Pons (tissue), 1 donor: ENCODE measurements at regions not wholly inside any gene's neighbourhood (a gene's known extent, or its start where the extent isn't known, plus 50 kb on each side); places are given as distances from the start of the nearest gene placed in this dataset.

ENCODE experiments used
- DNase-seq: peaks from one replicate; pipeline ENCODE4 v3.0.0-alpha.2; 2016; ENCODE audit warnings: low spot score

DNA sequence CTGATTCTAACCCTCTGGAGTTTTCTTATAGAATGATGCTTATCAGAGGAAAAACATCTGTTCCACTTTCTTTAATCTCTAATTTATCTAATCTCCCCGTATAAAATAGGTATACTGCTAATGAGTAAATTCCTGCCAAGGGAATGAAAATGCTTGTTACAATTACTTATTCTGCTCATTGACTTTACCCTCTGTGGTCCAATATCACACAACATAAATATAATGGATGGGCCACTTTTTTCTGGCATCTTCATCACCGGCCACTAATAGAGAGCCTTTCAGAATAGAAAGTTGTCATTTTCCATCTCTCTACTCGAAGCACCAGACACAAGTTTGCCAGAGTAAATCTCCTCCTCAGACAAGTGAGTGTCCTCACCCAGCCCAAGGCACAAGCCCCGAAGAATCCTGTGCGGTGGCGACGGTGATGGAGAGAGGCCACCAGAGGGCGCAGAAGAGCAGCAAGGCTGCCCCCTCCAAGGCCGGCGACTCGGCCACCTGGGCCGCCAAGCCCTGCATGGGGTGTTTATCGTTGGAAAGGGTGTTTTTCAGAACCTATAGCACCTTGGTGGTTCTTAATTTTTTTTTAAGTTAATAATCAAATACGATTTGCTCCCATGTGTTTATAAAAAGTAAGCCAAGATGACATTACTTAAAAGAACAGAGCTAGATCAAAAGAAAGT is 212.9 kb upstream of the ARID1B start:
- peak; percentile 75 for DNase-seq

DNA sequence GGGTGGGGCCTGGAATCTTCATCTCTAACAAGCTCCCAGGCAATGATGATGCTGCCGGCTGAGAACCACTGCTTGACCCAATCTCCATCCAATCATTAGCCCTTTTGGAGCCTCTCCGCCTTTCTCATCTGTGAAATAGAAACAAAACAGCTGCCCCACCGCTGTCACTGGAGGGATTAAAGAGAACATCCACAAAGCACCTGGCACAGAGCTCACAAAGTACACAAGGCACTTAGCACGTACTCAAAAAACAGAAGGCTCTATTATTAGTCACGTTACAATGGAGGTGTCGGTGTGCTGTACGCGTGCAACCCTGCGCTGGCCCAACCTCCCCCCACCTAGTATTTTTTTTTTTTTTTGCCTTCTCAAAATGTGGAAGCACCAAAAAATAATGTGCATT is 213.5 kb upstream of the ARID1B start:
- no peak for DNase-seq

DNA sequence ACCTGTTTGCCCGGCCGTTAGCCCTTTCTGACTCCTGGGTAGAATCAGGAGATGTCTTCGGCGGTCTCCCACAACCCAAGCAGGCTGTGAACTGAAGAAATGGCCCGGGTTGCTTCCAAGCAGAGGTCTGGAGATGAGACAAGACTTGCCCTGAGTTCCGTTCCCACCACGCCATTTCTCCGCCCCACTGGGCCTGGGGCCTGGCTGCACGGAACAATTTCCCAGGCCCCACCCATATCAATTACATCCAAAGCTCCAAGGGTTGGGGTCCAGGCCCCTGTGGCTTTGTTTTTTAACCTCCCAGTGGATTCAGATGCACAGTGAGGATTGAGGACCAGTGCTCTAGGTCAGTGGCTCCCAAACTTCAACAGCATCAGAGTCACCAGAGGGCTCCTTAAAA is 214.5 kb upstream of the ARID1B start:
- no peak for DNase-seq

DNA sequence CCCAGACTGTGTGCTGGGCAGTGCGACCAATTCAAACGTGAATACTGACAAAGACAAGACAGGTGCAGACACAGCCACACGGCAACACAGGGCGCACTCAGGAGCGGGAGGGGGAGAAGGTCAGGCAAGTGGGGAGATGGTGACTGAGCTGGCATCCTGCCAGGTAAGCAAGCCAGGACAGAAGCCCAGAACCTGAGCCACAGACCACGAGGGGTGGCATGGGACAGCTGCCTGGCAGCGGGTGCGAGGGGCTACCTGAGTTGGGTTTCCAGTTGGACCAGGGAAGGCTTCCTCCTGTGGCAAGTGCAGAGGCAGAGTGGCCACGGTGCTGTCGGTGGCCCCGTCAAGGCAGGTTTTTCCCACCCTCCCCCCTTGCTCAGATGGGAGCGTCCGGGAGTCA is 215.2 kb upstream of the ARID1B start:
- no peak for DNase-seq

DNA sequence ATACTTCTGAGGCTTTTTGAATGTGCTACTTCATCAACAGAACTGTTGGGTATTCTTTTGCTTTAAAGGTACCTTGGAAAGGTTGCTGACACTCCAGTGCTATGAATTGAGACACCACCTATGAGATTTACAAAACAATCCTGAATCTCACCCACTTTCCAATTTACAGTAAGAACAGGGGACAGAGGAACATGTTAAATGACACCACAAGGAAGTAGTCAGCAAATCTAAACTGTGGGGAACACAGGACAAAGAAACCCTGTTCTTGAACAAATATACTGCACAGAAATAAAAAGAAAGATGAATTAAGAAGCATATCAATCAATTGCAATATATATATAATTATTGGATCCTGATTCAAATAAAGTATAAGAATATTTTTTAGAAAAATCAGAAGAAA is 216.7 kb upstream of the ARID1B start:
- no peak for DNase-seq

DNA sequence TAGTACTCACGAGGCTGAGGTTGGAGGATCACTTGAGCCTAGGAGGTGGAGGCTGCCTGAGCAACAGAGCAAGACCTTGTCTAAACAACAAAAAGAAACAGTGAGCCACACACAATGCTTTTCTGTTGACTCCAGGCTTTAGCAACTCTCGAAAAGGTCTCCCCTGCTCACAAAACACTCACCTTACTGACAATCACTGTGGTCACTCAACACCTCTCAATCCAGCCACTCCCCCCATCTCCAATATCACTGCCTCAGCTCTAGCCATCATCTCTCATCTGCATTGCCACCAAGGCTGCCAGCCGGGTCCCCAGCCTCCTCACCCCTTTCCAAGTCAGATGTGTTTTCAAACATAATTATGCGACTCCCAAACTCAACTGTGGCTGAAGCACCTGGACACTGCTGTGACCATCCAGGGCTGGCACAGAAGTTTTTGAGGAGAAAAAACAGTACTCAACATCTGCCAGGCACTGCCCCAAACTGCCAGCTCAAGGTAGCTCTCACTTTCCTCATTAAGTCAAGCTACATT is 218.0 kb upstream of the ARID1B start:
- DNase-seq, result no peak

DNA sequence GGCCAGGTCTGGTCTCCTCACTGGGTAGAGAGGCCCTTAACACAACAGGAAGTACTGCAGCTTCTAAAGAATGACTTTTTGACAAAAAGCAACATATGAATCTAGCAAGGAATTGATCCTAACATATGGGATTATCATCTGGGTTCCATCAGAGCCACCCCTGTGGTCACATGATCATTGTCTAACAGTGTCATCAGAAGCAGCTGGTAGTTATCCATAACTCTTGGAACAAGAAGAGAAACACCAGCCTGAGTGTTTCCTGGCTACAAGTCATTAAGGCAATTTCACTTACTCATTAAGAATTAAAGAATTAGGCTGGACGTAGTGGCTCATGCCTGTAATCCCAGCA is 219.3 kb upstream of the ARID1B start:
- no peak for DNase-seq

DNA sequence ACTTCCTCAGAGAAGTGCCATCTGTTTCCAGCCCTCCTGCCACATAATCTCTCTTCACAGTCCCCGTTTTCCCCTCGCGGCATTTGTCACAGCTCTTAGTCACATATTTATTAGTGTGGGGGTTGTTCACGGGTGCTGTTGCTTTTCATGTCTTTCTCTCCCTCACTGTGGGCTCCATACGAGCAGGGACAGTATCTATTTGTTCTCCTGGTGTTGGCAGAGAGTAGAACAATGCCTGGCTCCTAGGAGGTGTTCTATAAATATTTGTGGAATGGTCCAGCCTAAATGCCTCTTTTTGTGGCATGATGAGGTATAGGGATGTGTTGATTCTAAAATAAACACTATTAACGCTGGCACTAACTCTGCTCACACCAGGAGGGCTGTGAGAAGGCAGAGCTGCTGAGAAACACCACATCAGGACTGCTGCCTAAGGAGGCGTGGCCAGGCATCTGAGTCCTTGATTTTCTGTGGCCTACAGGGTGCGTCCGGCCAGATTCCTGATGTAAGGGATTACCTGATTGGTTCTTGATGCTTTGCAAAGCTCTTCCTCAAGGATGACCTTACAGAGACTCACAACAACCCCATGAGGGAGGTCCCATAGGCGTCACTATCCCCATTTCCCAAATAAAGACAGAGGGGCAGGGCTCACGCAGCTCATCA is 219.8 kb upstream of the ARID1B start:
- DNase-seq, result peak; percentile 77

DNA sequence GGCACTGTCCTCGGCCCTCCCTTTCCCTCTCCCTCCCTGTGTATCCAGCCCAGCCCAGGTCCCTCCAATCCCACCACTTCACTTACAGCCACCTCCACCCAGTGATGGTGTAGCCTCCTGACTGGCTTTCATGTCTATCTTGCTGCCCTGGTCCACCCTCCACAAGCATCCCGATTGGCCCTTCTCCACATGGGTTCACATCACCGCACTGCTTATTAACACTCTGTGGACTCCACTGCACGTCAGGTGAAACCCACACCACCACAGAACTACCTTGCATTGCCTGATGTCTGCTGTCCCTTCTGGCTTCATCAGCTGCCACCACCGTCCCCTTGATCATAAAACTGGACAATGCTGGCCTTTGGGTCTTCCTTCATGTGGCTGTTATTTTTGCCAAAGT is 220.4 kb upstream of the ARID1B start:
- no peak for DNase-seq

DNA sequence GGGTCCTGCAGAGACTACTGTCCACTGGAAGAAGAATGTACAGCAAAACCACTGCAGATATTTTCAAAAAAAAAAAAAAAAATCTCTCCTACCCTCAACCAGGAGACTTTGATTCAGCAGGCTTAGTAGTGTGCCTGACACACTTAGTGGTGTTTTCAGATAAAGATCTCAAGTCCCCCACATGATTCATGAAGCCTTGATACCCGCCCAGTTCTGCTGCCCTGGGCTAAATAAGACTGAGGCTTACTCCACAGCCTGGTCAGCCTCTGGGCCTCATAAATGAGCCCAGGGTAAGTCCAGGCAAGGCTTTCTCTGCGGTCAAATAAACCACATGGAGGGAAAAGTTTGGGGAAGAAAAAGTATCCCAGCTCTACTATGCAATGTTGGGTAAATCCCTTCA is 222.1 kb upstream of the ARID1B start:
- DNase-seq, result no peak

DNA sequence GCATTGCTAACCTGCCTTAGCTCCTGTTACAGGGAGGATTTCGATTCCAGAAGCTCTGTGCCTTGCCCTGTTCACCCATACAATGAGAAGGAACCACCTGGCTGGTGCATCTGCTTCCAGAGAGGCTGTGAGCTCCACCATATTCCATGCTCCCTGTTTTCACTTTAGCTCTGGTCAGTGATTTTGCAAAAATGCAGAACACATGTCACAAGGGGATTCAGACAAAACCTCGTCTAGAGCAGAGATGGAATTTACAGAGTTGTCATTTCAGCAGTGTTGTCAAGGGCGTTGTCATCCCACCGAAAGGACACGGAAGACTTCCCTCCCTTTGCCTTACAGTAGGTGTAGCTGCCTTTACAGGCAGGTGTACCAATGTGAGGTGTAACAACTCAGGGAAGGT is 223.0 kb upstream of the ARID1B start:
- DNase-seq, result no peak

DNA sequence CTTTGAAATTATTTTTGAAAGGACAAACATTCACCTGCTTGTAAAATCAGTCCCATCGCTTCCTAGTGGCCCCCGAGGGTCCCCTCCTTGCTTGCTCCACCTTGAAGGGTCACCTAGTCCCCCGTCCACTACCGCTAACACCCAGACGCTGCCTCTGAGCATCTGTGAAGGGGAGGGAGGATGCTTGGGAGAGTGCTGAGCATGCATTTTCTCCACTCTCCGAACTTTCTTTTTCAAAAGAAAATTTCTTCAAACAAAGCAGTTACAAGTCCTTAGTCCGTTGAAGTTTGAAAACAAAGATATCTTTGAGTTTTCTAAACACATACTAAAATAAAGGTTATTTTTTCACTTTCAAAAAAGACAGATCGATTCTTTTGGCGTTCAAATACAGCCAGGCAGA is 224.3 kb upstream of the ARID1B start:
- DNase-seq, result no peak

DNA sequence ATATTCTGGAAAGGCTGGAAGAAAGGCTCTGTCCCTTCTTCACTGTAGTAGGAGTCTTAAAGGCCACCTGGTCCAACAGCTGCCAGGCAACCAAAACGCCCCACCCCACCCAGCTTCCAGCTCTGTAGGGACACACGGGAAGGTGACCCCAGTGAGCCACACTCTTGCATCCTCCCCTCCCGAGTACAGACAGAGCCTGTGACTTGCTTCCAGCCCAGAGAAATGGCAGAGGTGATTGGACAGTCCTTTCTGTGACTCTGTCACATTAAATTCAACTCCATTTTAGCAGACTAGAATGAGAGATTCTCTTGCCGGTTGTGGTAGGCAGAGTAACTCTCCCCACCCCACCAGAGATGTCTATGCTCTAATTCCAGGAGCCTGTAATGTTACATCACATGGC is 226.2 kb upstream of the ARID1B start:
- DNase-seq, result no peak

DNA sequence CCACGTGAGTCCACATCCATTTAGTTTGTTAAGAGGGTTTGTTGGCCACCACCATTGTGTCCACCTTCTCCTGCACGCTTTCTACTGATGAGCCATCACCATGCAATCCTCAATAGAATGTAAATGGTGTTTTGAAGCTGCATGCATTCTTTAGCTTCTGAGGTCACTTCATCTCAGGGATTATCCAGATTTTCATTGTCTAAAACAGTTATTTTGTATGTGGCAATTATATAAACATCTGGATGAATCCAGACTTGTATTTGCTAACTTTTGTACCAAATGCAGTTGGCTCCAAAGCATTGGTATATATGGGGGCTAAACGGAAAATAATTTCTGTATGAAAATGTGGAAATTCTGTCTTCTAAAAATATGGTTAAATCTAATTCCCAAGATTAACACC is 231.2 kb upstream of the ARID1B start:
- DNase-seq, result no peak

DNA sequence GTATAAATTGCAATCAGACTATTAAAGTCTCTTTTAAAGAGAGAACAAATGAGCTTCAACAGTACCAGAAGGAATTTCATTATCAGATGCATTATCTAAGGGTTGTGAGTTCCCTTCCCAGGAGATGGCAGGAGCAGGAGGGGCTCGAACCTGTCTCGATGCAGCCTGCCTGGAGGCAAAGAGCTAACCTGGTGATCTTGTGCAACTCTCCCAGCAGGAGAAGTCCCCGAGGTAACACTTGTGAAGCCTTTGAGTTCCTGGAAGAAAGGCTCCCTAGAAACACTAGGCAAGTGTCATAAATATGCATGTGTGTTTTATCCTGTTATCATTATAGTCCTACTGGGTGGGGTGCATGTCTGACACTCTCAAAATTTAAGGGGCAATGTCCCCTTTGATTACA is 232.2 kb upstream of the ARID1B start:
- DNase-seq, result no peak

DNA sequence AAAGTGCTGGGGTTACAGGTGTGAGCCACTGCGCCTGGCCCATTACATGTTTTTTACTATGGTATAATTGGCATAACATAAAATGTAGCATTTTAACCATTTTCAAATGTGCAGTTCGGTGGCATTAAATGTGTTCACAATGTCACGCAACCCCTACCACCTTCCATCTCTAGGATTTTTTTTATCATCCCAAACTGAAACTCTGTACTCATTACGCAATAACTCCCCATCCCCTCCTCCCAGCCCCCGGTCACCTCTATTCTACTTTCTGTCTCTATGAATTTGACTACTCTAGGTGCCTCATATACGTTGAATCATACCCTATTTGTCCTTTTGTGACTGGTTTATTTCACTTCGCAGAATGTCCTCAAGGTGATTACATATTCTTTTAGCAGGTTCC is 233.1 kb upstream of the ARID1B start:
- no peak for DNase-seq

DNA sequence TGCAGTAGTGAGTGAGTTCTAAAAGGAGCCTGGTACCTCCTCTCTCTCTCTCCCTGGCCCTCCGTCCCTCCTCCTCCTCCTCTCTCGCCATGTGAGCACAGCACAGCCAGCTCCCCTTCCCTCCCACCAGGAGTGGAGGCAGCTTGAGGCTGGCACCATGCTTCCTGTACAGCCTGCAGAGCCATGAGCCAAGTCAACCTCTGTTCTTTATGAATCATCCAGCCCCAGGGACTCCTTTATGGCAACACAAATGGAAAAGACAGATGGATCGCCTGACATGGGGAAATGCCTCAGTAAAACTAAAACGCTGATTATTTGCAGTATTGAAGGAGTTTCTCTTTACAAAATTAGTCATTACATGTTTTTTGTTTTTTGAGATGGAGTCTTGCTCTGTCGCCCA is 233.7 kb upstream of the ARID1B start:
- no peak for DNase-seq

DNA sequence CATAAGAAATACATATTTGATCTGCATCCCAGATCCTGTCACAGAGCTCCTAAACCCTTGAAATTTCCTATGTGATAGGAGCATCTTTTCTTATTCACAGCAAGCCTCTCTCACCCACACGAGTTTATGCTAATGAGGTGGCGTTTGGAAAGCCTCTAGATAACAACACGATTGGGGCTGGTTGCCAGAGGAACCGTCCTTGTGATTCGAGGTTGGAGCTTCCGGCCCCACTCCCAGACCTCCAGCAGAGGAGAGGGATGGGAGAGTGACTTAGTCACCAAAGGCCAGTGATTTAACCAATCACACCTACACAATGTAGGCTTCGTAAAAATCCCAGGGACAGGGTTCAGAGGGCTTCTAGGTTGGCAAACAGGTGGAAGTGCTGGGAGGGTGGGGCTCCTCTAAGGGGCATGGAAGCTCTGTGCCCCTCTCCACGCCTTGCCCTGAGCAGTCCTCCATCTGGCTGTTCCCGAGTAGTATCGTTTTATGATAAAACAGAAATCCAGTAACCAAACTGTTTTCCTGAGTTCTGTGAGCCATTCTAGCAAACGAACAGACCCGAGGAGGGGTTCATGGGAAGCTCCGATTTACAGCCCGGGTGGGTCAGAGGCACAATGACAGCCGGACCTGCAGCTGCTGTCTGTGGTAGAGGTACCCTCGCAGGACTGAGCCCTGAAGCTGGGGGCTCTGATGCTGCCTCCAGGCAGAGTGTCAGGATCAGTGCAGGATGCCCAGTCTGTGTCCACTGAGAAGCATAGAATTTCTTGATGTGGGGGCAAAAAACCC is 238.1 kb upstream of the ARID1B start:
- DNase-seq, result no peak

DNA sequence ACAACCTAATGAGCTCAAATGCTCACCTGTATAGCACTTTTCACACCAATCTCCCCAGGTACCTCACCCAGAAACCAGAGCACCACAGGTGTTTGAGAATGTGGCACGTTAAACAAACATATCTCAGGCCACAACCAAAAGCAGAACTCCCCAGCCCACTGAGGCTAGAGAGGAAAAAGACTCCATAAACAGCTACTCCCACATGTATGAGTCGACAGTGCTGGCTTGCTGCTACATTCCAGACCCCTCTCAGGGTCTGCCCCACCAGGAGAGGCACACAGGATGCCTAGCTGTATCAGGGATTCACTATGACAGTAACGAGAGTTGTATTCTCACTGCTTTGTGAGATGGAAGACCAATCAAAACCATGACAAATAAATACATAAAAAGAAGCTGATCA is 242.6 kb upstream of the ARID1B start:
- no peak for DNase-seq

DNA sequence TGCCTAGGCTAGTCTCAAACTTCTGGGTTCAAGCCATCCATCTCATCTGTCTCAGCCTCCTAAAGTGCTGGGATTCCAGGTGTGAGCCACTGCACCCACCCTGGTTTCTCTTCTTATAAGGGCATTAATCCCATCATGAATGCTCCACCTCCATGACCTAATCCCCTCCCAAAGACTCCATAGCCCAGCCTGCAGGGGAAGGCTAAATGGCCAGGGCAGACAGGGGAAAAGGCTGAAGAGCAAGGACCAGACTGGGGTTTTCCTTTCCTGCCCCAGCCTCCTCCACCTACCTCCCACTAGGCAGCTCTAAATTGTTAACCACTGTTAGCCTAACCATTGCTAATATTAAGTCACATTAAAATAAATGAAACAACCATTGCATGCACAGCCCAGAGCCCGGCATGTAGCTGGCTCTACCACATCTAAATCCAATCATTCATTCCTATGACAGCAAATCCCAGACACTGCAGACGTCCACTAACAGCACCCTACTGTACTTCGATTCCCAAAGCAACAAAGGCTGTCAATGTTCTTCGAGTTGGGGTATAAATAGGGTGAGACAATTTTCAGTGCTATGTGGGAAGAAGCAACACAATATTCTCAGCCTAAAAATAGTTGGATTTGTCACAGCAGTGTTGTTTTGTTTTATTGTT is 243.2 kb upstream of the ARID1B start:
- peak; percentile 20 for DNase-seq

DNA sequence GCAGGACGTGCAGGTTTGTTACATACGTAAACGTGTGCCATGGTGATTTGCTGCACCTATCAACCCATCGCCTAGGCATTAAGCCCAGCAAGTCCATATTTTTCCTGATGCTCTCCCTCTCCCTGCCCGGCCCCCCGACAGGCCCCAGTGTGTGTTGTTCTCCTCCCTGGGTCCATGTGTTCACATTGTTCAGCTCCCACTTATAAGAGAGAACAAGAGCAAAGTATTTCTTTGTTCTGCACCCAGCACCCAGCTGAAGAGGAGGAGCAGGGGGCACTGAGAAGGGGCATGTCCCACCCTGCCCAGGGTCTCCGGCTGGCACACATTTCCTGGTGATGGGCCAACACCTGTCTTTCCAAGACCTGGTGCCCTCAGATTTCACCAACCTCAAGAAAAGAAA is 251.1 kb upstream of the ARID1B start:
- DNase-seq, result no peak

DNA sequence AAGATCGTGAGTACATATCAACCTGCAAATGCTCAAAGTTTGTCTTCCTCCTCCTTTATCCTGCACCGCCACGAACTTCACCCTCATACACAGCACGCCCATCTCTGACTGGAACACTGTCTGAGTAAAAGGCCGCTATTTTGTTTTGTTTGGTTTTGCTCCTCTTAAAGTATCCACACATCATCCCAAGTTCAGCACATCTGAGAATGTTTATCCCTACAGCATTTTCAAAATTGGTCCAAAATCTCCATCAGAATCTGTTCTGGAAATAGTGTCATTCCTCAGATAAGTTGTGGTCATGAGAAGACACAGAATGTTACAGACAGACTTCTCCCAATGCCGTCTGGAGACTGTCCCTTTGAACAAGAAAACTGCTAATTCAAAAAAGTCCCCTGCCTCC is 251.6 kb upstream of the ARID1B start:
- DNase-seq, result no peak

DNA sequence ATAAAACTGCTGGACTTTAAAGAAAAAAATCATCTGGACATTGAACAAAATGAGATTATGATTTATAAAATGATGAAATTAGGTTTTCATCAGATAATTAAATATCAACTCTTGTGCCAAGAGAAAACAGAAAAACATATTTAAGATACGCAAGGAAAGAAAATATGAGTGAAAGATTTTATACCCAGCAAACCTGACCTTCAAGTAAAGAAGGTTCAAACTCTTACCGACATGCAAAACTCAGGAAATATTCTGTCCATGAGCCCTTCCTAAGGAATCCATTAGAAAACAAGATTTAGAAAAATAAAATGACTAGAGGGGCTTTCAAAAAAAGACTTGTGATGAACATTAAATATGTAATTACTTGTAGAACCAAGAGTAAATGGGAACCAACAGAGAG is 257.2 kb upstream of the ARID1B start:
- no peak for DNase-seq
